ENCODE measurements at regions not wholly inside any gene's neighbourhood (a gene's known extent, or its start where the extent isn't known, plus 50 kb on each side); places are given as distances from the start of the nearest gene placed in this dataset.

DNA sequence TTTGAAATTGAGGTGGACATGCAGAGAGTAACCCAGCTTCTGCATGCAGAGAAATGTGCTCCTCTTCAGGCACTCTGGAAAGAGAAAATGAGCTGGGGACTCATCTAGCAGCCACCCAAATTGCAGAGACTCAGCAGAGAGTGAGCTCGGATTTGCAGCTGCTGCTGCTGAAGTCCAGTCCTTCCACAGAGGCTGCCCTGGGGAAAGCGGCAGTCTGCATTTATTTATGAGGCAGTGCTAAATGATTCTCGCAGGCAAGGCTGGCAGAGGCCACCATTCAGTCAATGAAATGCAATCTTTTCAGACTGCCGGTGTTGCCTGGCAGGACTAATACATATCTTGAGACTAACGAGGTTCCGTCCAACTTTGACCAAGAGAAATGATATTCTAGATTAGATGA lies 404.8 kb downstream of the NLGN4X start:
- Histone ChIP-seq H3K36me3 (ENCODE audit: control insufficient read depth in 2 of 2, extremely low read depth in 1 of 2, insufficient read depth in 2 of 2, low read length in 2 of 2) (no peaks in the 10 kb centered on the region), H4K20me1 (ENCODE audit: control insufficient read depth, extremely low read depth, insufficient read depth, low read length) (no peaks in the 10 kb centered on the region), H3K79me2 (ENCODE audit: control insufficient read depth, insufficient read depth, low read length) (no peaks in the 10 kb centered on the region), H3K4me1 (ENCODE audit: control insufficient read depth, extremely low read depth, insufficient read depth, low read length) (no peaks in the 10 kb centered on the region), H3K9me1 (ENCODE audit: control insufficient read depth, extremely low read depth, insufficient read depth, low read length) (no peaks in the 10 kb centered on the region), H3K27ac (ENCODE audit: control insufficient read depth, insufficient read depth, low read length) (no peak overlapping the region), H3K9ac (ENCODE audit: control insufficient read depth, extremely low read depth, insufficient read depth, low read length) (no peak overlapping the region), H2AFZ (ENCODE audit: control insufficient read depth, low read length) (no peak overlapping the region), H3K4me2 (ENCODE audit: control insufficient read depth, extremely low read depth, insufficient read depth, low read depth, low read length) (no peak overlapping the region), H3K27me3 (ENCODE audit: control insufficient read depth, extremely low read depth, insufficient read depth, low read length) (no peaks in the 10 kb centered on the region), H3K9me3 (ENCODE audit: control insufficient read depth, low read depth, low read length) (peaks cover 2% of the 10 kb centered on the region), H3K4me3 (ENCODE audit: control insufficient read depth in 2 of 3, extremely low read depth in 1 of 3, insufficient read depth in 2 of 3, low read depth in 1 of 3, low read length in 3 of 3) (no peak overlapping the region)
- dilution Hi-C loops (cut with MboI; ENCODE audit: extremely low pct_ligation_motif_present, low sequenced_read_pairs), result no loop called here
- DNase-seq (ENCODE audit: low read depth, low spot score), result no peak
- FAIRE-seq, result no peak
- TF ChIP-seq CTCF (optimal IDR thresholded peaks at IDR 0.05 in 1 of 3, IDR thresholded peaks at IDR 0.05 in 1 of 3, conservative IDR thresholded peaks at IDR 0.05 in 1 of 3; ENCODE audit: extremely low read depth in 1 of 3, insufficient read depth in 2 of 3, low read length in 3 of 3) (no peak), EZH2 (IDR thresholded peaks at IDR 0.05; ENCODE audit: low read length) (no peak)

DNA sequence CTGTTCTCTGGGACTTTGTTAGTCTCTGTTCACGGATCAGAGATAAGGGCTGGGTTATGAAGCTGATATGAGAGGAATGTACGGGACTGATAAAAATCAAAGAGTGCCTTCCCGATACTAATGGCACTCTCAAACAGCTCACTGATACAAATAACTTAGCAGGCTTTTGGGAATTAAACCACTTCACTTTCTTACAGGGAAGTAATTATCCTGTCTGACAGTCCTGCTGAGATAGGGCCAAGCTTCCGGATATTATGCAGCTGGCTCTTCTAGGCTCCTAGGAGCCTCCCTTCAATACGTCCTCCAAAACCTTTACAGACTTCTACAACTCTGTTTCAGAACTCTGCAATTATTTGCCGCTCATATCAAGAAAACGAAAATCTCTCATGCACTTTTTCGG lies 418.0 kb downstream of the NLGN4X start:
- H3K4me3 ChIP-seq (ENCODE audit: control insufficient read depth in 2 of 3, extremely low read depth in 1 of 3, insufficient read depth in 2 of 3, low read depth in 1 of 3, low read length in 3 of 3), result no peak overlapping the region
- no peak overlapping the region for H3K27ac ChIP-seq (ENCODE audit: control insufficient read depth, insufficient read depth, low read length)
- H3K4me1 ChIP-seq (ENCODE audit: control insufficient read depth, extremely low read depth, insufficient read depth, low read length), result no peaks in the 10 kb centered on the region
- peaks cover 2% of the 10 kb centered on the region for H3K9me3 ChIP-seq (ENCODE audit: control insufficient read depth, low read depth, low read length)
- no peaks in the 10 kb centered on the region for H4K20me1 ChIP-seq (ENCODE audit: control insufficient read depth, extremely low read depth, insufficient read depth, low read length)
- DNase-seq (ENCODE audit: low read depth, low spot score) (no peak), FAIRE-seq (no peak)
- TF ChIP-seq CTCF (optimal IDR thresholded peaks at IDR 0.05 in 1 of 3, IDR thresholded peaks at IDR 0.05 in 1 of 3, conservative IDR thresholded peaks at IDR 0.05 in 1 of 3; ENCODE audit: extremely low read depth in 1 of 3, insufficient read depth in 2 of 3, low read length in 3 of 3) (no peak), EZH2 (IDR thresholded peaks at IDR 0.05; ENCODE audit: low read length) (no peak)
- no peak overlapping the region for H2AFZ ChIP-seq (ENCODE audit: control insufficient read depth, low read length)
- no peak overlapping the region for H3K9ac ChIP-seq (ENCODE audit: control insufficient read depth, extremely low read depth, insufficient read depth, low read length)
- H3K27me3 ChIP-seq (ENCODE audit: control insufficient read depth, extremely low read depth, insufficient read depth, low read length), result no peaks in the 10 kb centered on the region
- no peaks in the 10 kb centered on the region for H3K36me3 ChIP-seq (ENCODE audit: control insufficient read depth in 2 of 2, extremely low read depth in 1 of 2, insufficient read depth in 2 of 2, low read length in 2 of 2)
- no peak overlapping the region for H3K4me2 ChIP-seq (ENCODE audit: control insufficient read depth, extremely low read depth, insufficient read depth, low read depth, low read length)
- H3K79me2 ChIP-seq (ENCODE audit: control insufficient read depth, insufficient read depth, low read length), result no peaks in the 10 kb centered on the region
- no peaks in the 10 kb centered on the region for H3K9me1 ChIP-seq (ENCODE audit: control insufficient read depth, extremely low read depth, insufficient read depth, low read length)
- dilution Hi-C loops (cut with MboI; ENCODE audit: extremely low pct_ligation_motif_present, low sequenced_read_pairs), result no loop called here
